HG02885 (cell line): ENCODE measurements at regions not wholly inside any gene's neighbourhood (a gene's known extent, or its start where the extent isn't known, plus 50 kb on each side); places are given as distances from the start of the nearest gene placed in this dataset.
"Not testable (repeated sequence)": the region's sequence is repeated elsewhere in the genome, so short reads cannot be mapped to it uniquely, and the experiment has no call there.

Experiments
- ATAC-seq: cut with Tn5 transposase; IDR thresholded peaks from one replicate; pipeline ENCODE4 v1.9.1; 2021; ENCODE audit warnings: mild to moderate bottlenecking; ENCODE audit not compliant: unreplicated experiment, poor library complexity

DNA sequence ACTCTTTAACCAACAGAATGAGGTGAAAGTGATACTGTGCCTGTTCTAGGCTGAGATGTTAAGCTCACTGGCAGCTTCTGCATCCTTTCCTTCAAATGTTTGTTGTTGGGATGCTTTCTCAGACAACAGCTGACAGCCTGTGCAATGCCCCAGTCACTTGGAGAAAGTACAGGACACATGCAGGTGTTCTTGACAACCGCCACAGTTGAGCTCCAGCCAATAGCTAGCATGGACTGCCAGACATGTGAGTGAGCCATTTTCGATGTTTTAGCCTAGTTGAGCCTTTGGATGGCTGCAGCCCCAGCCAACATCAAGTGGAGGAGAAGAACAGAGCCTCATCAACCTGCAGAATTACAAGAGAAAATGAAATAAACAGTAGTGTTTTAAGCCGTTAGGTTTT is 94.1 kb upstream of the PPP3CA start:
- no peak for ATAC-seq

DNA sequence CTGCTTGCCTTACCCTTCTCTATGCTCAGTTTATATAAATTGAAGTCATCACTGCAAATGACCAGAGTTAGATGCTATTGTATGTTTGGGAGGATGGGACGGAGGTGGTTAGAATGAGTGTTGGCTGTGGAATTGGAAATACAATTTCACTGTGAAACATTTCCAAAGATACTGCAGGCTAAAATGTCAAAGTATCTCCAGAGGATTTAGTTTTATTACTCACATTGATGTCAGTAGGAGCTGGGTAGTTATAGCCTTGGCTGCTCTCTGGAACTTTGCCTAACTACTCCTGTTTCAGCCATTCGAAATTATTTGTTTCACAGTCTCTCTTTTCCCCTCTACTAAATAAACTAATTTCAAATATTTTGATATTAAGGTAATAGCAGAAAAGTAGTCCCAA is 92.6 kb upstream of the PPP3CA start:
- no peak for ATAC-seq

DNA sequence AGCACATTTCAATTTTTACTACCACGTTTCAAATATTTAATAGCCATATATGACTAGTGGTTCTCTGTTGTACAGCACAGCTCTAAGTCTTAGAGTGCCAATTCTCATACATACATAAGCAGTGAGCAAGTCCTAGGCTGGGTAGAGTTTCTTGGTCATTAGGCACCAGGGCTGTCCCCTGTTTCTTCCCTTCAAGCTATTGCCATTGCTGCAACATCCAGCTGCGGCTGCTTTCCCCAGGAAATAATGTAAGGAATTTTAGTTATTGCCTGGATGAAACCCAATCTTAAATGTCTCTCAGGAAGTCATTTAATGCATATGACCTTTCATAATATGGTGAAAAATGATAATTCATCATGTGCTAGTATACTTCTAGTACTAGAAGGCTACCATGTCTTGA is 74.1 kb upstream of the PPP3CA start:
- ATAC-seq: no peak

DNA sequence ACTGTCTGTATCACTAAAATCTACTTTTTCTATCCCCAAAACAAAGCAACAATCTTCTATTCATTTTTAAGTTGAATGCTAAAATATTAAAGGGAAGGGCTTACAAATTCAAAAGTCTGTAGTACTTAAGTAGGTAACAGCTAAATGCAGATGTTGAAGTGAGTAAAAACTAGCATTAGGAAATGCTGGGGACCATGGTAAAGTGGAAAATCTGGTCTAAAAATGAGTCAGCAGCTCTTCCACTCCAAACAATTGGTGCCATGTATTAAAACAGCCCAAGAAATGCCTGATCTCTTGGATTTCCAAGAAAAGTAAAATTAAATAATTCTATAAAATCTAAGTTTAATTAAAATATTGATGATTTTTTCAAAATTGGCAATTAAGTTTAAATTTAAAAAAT is 73.3 kb upstream of the PPP3CA start:
- no peak for ATAC-seq

DNA sequence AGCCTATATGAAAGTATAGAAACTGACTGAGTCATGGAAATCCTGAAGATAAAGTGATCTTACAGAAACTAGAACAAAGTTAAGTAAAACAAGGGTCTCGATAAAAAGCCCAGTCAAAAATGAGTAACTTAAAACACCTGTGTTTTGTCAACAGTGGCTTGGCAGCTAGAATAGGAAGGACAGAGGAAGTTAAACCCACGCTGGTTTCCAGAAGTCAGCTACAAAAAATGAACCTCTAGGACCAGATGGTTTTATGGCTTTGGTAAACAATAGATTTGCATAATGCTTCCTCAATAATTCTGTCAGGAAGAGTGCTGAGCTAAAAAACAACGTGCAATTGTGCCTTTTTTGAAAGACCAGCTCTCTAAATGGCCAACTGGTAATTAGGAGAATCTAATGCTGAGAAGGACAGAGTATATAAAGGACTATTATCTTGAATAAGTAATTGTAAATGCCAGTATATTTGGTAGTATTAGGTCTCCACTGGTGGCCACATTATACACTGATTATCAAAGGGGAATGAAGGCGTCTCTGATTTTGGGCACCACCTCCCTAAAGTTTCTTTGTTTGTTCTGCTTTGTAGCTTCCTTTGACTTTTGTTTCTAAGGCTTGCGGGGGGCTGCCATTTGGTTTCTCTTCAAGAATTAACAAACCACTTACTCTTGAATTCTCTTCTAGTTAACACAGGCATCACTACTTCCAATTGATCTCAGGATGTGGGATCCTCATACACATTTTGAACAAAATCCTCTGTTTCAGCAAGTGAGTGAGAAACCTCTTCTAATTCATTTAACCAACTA is 72.2 kb upstream of the PPP3CA start:
- ATAC-seq: peak; percentile 77

DNA sequence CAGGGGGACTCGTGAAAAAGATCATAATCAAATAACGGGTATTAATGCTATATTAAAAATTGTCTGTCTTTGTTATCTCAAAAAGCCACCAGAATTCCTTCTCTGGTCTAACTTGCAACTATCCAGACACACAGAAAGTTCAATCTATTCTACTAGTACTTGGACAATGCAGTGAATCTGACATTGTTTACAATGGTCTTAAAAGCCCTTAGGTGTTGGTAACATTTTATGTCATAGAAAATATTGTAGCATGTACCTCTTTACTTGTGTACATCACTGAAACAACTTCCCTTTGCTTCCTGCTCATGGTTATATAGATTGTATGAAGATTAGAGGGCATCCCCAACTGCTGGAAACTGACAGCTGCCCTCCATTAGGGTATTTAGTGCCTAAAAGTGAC is 71.1 kb upstream of the PPP3CA start:
- ATAC-seq: no peak

DNA sequence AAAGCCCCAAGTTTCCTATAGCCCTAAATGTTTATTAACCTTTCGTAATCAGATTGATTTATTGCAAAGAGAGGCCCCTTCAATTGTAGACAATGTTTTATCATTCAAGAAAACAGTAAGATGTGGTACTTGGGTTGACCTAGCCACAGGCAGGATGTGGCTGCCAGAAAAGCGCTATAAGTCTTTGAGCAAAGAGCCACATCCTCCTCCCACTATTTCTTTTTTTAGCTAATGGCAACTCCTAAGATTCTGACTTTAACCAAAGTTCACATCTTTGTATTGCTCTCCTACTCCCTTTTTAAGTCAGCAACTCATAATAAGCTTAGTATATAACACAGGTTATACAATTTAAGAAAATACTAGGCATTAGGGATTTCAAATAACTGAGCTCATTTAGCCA is 70.7 kb upstream of the PPP3CA start:
- peak; percentile 79 for ATAC-seq

DNA sequence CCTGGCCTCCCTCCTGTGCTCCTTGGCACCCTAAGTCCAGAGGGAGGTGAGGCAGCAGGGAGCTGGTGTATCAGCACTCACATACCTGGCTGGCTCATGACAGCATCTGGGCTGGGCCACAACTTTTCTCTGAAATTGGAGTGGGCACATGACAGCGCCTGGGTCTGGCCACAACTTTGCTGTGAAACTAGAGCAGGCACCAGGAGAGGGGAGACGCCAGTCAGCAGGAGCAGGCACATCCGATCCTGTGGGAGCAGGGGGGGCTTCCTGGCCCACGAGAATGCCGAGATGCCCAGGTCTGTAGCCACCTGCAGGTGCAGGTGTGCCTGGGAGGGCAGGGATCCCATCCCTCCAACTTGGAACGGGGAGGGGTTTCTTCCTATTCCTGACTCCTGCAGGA is 69.7 kb upstream of the PPP3CA start:
- no peak for ATAC-seq

DNA sequence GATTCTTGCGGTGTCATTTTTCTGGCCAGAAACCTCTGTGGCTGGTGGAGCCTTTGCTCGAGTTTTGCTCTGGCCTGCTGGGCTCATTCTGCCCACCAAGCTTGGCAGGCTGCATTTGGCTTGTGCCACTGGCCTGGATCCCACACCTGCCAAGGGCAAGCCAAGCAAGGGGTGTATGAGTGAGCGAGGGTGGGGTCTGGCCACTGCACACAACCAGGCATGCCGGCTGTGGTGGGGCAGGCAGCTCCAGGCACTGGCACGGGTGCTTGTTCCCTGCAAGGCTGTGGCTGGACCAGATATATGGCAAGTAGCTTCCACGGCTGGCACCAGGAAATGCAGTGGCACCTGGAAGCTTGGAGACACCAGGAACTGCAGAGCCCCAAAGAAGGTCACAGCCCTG is 68.6 kb upstream of the PPP3CA start:
- no peak for ATAC-seq

DNA sequence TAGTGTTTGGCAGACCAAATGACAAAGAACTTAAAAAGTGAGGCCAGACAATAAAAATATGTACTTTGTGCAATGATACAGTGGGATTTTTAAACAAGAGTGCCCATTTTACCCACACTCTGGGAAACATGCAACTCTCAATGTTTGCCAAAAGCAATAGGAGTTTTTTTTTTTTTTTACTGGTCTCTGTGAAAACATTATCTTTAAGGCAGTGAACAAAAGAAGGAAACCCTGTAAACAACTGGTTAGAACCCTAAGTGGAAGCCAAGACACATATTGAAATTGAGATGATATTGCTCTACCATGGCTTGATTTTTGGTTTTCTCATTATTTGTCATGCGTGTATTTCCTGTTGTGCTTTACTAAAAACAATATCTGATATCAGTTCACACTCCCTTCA is 67.2 kb upstream of the PPP3CA start:
- no peak for ATAC-seq

DNA sequence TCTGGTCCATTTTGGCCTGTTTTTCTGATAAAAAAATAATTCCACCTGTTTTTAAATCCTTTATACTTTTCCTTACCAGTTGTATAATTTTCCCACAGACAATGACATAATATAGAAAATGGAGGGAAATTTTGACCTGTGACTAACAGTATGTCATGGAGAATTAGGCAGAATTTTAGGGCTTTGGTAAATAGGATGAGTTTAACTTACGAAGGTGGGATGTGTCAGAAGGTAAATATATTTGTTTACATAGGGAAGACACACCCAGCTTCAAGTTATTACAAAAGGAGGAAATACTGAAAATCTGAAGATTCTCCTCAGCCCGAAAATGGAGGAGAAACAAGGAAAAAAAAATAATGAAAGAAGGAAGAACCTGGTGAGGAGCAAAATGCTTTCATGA is 64.6 kb upstream of the PPP3CA start:
- no peak for ATAC-seq

DNA sequence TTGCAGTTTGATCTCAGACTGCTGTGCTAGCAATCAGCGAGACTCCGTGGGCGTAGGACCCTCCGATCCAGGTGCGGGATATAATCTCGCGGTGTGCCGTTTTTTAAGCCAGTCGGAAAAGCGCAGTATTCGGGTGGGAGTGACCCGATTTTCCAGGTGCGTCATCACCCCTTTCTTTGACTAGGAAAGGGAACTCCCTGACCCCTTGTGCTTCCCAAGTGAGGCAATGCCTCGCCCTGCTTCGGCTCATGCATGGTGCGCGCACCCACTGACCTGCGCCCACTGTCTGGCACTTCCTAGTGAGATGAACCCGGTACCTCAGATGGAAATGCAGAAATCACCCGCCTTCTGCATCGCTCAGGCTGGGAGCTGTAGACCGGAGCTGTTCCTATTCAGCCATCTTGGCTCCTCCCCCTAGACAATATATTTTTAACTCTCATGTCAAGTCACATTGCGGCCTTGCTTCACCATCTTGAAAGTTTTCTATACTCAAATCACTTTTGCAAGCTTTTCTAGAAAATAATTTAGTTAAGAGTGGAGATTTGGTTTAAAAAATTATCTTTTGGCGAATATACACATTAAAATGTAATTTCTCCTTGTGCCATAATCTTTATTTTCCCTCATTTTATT is 64.1 kb upstream of the PPP3CA start:
- not testable (repeated sequence) for ATAC-seq

DNA sequence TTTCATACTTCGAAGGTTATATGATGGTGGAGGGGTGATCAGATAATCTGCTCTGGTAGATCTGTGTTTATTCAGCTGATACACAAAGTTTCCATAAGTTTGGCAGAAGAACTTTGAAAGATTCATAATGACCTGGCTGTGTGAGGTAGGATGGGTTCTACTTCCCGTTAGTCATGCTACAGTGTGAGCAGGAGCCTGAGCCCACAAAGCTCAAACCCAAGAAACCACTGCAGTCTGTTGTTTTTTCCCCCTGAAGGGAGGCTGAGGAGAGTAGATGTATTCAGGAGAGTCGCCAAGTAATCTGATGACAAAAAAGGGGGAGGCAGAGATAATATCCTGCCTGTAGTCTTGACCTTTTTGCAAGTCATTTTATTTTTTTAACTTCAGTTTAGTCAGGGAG is 52.8 kb upstream of the PPP3CA start:
- ATAC-seq: no peak

DNA sequence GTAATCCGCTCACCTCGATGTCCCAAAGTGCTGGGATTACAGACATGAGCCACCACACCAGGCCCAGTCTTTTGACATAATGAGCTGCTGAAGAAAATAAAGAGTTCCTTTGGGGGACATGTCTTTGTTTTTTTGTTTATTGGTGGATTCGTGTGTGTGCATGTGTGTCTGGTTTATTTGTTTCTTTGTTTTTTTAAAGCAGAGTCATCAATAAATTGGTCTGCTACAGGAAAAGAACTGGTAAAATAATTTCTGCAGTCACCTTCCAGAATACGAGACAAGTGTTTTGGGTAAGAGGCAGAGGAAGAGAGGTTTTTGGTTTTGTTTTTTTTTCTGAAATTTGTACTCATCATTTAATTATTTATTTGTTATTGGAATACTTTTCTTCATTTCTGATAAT is 51.5 kb upstream of the PPP3CA start:
- ATAC-seq: no peak
